Hepatic stellate cell (primary cell): ENCODE measurements at regions not wholly inside any gene's neighbourhood (a gene's known extent, or its start where the extent isn't known, plus 50 kb on each side); places are given as distances from the start of the nearest gene placed in this dataset.

Experiments
- DNase-seq: peaks from one replicate; pipeline ENCODE4 v3.0.0; 2011; ENCODE audit warnings: low spot score

DNA sequence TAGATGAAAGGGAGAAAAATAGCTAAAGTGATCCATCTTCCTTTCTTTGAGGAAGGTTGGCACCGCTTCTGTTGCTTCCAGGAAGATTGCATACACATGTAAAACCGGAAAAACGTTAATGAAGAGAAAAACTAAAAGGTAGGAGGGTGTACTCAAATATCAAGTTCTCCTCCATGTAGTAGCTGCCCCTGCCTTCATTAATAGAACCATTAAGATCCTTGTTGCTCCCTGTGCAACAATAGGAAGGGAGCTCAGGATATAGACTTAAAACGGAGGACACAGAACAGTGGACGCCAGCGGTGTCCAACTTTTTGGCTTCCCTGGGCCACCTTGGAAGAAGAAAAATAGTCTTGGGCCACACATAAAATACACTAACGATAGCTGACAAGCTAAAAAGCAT is 118.9 kb downstream of the TMEM174 start:
- DNase-seq: no peak

DNA sequence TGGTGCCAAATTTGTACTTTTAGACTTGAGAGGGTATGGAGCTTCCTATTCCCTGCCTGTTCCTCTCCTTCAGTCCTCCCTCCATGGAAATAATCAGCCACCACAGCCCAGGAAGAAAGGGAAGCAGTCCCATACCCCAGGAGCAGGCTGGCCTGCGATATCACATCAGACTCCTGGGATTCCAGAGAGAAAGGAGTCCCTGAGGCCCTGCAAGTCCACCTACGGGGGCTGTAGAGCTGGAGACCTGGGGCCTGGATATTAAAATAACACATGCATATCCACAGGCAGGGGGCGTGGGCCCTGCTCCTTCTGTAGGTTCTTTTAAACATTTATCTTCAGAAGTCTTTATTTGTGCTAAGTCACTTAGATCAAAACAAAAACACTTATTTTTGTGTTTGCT is 117.2 kb downstream of the TMEM174 start:
- DNase-seq: no peak

DNA sequence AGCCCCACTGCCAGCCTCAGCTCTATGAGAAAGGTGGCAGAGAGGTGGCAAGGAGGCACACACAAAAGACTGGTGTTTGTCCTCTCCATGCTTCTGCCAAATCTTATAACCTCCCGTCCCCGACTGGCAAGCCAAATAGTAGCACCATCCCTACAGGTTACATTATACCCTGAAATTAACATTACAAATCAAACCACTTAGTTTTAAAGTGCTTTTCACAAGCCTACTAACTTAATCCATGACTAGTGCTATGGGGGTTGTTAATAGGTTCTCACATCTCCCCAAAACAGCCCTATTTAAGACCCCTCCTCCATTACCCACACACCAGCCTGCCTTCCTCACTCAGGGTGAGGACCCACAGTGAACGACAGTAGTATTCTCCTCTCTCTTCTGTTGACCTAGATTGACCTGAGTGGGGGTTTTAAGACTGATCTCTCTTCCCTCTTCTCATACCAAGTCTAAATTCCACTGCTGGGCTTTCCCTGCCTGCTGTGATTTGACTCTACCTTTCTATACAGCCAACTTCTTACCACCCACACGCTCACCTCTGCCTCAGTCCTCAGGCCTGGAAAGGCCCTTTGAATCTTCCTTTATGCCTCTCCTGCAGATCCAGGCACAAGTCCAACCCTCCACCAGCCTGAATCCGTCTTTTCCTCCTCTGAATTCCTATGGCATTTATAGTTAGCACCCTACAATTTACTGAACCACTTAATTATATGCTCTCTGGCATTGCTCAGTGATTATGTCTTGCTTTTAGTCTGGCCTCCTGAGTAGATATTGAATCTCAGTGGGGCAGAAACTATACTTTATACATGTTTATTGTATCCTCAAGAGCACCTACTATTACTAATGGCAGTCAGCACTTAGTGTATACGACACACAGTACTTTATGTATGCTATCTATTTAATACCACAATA is 116.1 kb downstream of the TMEM174 start:
- DNase-seq: no peak

DNA sequence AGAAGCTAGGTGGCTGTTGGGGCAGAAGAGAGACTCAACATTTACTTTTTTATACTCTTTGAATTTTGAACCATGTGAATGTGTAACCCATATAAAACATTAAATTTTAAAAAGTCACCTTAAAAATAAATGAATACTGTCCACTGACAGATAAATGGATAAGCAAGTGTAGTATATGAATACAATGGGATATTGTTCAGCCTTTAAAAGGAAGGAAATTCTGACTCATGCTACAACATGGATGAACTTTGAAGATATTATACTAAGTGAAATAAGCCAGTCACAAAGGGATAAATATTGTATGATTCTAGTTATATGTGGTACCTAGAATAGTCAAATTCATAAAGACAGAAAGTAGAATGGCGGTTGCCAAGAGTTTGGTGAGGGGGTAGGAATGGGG is 113.9 kb downstream of the TMEM174 start:
- no peak for DNase-seq

DNA sequence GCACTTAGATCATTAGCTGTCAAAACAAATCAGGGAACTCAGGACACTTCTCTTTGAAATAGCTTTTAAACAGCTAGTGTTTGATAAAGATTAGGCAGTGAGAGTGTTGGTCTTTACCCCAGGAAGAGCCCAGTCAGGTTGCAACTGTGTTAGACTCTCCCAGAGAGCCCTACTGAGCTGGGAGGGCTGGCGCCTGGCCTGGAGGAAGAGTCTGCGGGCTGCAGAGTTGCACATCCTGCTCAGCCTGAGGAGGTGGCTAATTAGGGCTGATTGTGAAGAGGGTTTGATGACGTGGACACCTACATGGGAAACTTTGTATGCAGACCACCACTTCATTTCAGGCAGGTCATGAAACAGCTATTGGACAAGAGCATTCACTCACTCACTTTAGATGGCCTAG is 112.0 kb downstream of the TMEM174 start:
- no peak for DNase-seq

DNA sequence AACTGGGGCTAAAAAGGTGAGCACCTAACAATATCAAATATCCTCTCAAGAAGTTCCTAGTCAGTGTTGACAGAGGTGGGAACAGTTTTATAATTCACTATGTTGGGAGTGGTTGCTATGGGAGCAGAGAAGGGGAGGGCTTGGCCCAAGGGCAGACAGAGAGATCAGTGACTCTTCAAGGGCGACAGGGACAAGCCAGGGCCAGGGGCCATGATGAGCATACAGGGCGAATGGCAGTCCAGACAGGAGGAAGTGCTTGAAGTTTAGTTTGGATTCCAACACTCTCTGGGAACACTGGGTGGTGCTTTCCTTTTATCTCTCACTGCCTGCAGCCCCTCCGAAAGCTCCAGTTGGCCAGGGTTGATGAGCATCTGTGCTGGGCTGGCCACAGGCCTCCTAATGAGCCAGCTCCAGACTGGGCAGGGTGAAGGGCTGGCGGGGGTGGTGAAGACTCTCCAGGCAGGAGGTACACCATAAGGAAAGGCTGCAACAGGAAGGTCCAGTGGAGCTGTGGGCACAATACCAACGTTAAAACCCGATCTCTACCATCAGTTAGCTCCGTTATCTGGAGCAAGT is 111.3 kb downstream of the TMEM174 start:
- no peak for DNase-seq

DNA sequence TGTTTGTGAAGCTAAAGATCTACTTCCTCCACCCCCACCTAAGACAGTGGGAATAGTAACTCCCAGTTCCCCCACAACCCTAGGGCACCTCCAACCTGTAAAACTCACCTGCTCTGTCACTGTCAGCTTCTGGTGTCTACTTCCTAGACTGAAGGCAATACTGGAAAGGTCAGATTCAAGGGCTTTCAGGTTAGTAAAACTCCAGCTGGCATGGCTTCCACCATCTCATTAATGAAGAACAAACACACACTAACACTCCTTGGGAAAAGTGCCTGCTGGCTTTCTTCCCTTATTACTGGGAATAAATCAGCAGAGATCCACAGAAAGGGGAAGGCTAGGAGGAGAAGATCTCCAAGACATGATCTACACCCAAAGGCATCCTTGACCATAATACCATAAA is 109.9 kb downstream of the TMEM174 start:
- no peak for DNase-seq

DNA sequence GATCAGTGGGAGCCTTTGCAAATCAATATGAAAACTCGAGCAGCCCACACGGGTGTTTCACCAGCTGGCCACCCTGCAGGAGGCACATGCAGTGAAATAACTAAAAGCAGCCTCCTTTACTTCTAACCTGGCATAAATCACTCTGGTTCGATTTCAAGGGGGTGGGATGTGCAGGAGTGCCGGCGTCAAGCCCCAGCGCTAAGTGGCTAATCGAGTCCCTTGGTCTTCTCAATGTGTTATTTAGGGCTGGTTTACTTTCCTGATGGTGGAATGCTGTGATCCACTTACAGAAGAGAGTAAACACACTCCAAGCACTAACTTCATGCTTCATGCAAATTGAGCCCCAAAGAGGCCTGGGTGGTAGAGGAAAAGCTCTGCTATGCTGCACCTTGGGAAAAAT is 109.4 kb downstream of the TMEM174 start:
- DNase-seq: no peak

DNA sequence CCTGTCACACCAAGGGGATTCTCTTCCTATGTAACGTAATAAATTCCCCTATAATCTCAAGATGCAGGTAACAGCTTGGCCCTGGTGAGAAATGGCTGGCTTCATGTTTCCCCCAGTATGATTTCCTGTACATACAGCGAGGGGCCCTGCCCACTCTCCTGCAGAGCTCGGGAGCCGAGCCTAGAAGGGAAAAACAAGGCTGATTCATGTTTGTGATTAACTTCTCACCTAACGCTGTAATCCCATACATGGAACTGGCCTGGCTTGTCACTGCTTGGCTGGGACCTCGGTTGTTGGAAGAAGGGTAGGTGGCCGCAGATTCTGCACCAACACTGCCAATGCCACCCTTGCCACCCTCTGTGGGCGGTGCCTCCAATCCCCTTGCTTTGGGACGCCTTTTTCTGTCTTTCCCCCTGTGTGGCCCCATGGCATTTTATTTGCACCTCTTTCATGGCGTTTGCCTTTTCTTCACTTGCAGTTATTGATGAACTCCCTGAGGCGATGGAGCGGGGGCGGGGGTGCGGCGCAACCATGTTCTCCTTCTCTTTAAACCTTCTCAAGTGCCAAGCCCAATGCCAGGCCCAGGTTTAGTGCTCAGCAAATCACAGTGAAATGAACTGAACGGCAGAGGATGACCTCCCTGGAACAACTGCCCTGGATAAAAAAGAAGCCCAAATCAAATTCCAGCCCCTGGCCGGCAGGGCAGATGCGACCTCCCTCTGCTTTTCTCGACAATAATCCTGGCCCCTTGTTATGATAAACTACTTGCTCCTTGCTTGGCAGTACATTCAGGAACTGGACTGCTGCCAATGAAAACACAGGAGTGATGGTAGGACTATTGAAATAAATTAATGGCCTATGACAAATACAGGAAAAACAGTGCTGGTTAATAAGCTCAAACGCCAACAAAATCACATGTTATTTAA is 108.1 kb downstream of the TMEM174 start:
- no peak for DNase-seq

DNA sequence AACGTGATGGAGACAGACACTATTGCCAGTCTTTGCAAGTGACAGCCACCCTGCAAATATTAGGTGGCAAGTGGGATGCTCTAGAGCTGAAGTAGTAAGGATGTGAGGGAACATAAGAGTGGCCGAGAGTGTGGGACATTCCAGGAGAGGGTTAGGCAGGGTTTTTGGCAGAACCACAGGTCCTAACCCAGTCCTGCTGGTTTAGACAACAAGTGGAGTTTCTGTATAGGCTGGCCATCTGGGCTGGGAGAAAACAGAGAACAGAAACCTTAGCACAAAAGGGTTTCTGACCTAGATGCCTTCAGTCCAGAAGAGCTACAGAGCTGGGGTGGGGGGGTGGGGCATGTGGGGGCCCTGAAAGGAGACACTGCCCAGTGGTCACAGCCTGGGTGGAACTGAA is 107.4 kb downstream of the TMEM174 start:
- no peak for DNase-seq

DNA sequence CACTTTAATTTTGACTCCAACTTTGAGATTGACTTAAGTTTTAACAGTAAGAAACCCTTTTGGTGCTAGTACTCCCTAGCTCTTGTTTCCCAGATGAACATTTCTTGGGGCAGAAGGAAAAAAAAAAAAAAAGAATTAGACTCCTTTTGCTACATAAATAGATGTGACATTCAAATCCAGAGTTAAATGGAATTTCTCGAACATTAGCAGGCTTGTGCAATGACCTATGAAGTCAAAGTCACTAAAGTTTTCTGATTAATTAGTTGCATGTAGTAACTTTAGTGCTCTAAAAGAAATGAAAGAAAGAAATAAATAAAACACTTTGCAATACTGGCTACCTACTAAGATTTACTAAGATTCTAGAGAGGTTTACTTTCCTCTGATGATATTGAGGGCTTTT is 106.8 kb downstream of the TMEM174 start:
- DNase-seq: no peak

DNA sequence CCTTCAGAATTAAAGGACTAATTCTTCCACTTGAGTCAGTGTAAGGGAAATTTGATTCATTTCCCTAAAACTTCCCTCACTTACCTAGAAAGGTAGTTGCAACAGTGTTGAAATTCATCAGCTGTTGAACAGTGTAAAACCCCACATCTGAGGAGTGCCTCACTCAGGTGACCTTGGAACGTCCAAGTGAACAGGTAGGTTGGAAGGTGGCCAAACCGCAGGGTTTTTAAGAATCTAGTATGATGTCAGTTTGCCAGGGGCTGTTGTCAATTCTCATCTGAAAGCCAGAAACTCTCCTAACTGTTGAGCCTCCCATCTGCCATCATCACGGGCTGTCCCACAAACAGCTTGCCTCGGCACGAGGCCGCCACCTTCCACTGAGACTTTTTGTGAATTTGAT is 105.7 kb downstream of the TMEM174 start:
- no peak for DNase-seq

DNA sequence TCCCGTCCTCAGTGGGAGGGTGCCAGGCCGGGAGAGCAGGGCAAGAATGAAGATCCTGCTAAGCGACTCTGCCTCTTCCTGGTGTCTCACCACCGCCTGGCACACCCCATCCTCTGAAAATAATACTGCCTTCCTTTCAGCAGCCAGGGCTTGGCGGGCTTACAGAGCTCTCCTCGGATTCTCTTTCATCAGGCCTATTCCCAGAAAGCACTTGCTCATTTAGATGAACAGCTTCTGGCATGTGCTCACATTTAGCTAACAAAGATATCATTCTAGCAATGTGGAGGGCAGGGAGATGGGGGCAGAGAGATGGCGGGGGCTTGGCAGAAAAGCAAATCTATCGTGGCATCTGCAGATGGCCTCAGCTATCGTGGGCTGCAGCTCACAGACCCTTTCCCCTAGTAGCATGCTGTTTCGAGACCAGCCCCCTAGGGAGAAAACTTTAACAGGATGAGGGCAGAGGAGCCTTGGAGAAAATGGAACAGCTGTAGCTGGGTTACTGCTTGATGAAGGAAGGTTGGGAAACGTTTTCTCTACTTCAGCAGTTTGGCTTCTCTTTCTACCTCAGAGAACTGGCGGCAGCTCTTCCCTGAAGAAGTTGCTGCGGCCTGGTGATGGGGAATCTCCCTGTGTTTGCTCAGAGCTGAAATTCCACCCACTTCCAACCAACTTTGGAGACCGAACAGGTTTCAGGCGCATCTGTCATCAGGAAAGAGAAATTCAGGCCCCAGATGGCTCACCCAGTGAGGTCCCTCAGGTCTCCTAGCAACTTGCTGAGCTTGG is 102.1 kb downstream of the TMEM174 start:
- no peak for DNase-seq

DNA sequence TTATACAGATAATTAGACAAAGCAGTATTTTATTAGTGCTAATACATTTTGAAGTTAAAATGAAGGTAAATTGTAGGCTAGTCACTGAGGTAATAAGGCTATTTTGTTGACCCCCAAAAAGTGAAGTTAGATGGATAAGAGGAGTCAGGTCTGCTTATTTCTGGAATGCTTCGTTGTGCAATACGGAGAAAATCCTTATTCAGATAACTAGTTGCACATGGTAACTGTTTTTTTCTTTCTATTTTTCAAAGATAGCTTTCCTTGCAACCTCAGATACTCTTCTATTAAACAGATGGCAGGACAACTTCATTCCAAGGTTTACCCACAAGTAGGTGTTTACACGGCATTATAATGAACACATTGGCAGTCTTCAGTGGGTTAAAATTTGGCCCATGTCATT is 101.1 kb downstream of the TMEM174 start:
- no peak for DNase-seq

DNA sequence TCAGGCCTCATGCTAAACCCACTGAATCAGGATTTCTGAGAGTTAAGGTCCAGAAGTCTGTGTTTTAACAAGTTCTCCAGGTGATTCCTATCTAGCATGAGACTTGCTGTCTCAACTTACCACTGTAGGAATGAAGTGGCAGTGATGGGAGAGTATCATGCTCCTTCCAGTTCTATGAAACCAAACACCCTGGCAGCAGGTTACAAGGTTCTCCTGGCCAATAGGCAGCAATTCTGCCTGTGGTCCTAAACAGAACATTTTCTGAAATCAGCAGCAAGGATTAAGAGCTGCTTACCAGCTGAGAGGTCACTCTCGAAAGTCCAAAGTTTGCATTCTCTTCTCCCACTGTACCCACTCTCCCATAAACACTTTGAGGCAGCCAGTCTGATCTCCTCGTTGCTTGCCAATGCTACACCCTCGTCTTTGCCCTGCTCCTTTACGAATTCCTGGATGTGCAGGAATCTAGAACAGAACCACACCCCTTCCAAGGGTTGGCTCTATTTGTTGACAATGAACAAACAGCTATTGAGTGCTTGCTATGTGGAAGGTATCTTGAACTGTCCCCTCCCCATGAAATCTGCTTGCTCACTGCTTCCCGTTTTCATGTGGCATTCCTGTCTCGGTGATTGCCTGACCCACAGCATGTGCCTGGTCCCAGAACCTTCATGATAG is 100.5 kb downstream of the TMEM174 start:
- no peak for DNase-seq

DNA sequence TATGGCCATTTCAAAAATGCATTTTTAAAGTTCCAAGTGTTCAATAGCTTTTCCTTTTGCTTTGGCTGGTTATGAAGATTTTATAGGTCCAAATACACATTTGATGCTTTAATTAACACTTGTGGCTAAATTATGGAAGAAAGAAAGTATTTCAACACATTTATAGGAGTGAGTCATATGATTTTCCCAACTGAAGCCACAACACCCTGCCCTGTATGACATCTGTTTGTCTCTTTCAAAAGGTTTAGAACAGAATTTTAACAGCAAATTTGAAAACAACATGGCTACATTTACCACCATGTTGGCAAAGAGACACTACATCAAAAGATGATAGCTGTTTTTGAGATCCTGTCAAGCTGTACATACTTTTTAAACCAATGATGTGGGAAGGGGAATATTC is 99.4 kb downstream of the TMEM174 start:
- no peak for DNase-seq

DNA sequence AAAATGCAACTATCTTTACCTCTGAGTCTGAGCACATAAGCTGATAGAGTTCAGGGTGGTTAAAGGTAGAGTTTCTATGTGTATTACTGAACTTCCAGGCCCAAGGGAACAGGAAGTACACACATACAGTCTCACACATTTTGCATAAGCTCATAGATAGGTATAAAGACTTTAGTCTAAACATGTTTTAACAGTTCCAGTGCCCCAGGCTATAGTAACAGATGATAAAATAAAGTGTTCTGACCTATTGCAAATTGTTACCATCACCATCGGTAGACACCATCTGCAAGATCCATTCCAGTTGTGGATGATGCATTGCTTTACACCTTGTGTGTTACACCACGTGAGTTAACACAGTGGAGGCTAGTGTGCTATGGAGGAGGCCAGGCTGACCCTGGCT is 95.8 kb downstream of the TMEM174 start:
- DNase-seq: no peak

DNA sequence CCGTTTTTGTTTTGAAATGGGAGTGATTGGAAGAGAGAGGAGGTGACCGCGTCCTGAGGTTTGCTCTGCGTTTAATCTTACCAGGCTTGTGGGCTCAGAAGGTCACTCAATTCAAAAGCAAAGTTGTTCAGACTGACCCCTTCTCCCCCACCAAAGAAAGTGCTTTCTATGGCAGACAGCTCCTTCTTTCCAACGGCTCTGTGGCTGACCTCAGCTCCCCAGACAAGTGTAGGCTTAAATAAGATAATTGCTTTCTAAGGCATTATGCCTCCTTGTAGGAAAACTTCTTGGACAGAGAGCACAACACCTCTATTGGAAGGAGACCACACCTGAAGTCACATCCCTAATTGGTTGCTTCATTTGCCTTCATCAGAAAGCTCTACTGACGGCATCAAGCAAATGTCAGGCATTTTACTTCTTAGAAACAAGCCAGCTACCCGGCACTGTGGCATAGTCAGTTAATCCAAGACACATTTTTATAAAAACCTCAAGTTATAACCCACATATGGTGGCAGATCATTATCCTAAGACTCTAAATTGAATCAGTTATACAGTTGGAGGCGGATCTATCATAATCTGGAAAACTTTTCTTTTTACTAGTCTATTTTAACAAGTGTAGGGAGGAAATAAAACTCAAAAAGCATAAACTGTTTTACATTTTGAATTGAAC is 94.9 kb downstream of the TMEM174 start:
- no peak for DNase-seq

DNA sequence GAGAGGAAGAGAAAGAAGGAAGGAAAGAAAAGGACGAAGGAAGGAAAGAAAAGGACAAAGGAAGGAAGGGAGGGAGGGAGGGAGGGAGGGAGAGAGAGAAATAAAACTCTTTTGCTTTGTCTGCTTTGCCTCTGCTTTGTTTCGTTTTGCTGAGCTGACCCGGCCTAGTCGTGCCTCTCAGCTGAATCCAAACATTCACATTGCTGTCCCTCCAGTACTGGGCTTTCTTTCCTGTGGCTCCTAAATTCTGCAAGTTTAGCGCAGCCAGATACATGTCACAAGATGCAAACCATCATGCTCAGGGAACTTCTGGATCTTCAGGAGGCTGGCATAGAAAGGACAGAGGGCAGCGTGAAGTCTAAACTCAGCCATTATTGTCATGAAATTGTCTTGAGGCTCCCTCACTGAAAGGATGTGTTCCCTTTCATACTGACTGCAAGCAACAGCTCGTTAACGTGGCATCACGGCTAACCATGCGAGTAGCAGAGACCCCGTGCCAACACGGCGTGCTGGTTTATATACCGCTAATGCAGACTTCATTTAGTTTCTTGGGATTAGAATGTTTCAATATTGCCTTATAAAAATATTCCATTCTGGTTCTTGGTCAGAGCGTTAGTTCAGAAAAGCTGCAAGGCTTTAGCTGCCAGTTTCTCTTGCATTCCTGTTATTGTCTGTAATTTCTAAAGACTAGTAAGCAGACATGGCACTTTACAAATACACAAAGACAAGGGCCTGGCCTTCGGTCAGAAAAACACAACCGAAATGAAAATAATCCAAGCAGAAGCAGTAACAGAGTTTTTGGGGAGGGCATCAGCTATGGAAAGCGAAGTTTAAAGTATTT is 94.2 kb downstream of the TMEM174 start:
- DNase-seq: peak; percentile 23

DNA sequence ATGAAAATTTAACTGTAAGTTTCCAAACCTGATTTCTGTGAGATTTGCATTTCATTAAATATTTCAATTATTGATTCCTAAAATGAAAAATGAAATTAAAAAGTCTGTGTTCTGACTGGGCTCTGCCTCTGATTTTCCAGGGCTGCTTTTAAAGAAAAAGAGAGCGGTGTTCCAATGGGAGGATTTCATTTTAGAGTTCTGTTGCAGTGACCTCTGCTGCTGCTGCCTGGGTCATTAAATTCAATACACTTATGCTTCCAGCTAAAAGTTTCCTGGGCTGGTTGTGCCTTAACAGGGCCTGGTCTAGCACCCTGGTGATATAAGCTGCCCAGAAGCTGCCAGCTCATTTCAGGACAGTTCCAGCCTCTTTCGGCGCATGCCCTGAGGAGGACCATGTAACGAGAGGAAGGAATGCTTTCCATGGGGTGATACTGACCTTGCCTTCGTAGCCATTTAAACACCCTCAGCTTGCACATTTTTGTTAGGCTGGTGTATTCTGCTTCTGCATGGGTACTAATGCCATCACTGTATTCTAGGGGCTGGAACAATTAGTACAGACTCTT is 93.3 kb downstream of the TMEM174 start:
- no peak for DNase-seq
